GM06990 (cell line): ENCODE measurements at regions not wholly inside any gene's neighbourhood (a gene's known extent, or its start where the extent isn't known, plus 50 kb on each side); places are given as distances from the start of the nearest gene placed in this dataset.

Experiments used
- DNase-seq: peaks from one replicate; pipeline ENCODE4 v3.0.0-alpha.2; 2011; ENCODE audit not compliant: insufficient read length; ENCODE audit errors: extremely low read depth
- H3K27me3 ChIP-seq: replicated peaks from 2 replicates; pipeline ENCODE4 v1.6.0; 2011; ENCODE audit warnings: low read length; ENCODE audit not compliant: control insufficient read depth, insufficient read depth
- H3K36me3 ChIP-seq: 2 replicates; pipeline ENCODE4 v1.5.1; 2011; ENCODE audit warnings: low read length; ENCODE audit not compliant: control insufficient read depth, insufficient read depth
- H3K4me3 ChIP-seq: replicated peaks from 2 replicates; pipeline ENCODE4 v1.5.1; 2011; ENCODE audit warnings: low read depth, mild to moderate bottlenecking, control low read depth, low read length
- TF ChIP-seq, protein P1 (sequence below): IDR thresholded peaks from 2 replicates; pipeline ENCODE4 v1.5.1; 2011; ENCODE audit warnings: low read length, control low read depth, mild to moderate bottlenecking, inconsistent platforms; ENCODE audit not compliant: insufficient read depth, poor library complexity, severe bottlenecking

GRCh38 chr16:26768385-26769010 is 298.2 kb upstream of the C16orf82 start:
- no peak overlapping the region for H3K4me3 ChIP-seq
- DNase-seq, result no peak
- H3K36me3 ChIP-seq, result no peaks in the 10 kb centered on the region
- H3K27me3 ChIP-seq, result no peaks in the 10 kb centered on the region
- TF ChIP-seq, protein P1, sequence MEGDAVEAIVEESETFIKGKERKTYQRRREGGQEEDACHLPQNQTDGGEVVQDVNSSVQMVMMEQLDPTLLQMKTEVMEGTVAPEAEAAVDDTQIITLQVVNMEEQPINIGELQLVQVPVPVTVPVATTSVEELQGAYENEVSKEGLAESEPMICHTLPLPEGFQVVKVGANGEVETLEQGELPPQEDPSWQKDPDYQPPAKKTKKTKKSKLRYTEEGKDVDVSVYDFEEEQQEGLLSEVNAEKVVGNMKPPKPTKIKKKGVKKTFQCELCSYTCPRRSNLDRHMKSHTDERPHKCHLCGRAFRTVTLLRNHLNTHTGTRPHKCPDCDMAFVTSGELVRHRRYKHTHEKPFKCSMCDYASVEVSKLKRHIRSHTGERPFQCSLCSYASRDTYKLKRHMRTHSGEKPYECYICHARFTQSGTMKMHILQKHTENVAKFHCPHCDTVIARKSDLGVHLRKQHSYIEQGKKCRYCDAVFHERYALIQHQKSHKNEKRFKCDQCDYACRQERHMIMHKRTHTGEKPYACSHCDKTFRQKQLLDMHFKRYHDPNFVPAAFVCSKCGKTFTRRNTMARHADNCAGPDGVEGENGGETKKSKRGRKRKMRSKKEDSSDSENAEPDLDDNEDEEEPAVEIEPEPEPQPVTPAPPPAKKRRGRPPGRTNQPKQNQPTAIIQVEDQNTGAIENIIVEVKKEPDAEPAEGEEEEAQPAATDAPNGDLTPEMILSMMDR, result no peak

- TF ChIP-seq, protein P1, result no peak
- Histone ChIP-seq H3K27me3 (no peaks in the 10 kb centered on the region), H3K4me3 (no peak overlapping the region), H3K36me3 (no peaks in the 10 kb centered on the region)
- DNase-seq, result no peak
Measured at GRCh38 chr16:26770547-26770946, 296.2 kb upstream of the C16orf82 start.

GRCh38 chr16:26772503-26772902 is 294.2 kb upstream of the C16orf82 start:
- Histone ChIP-seq H3K27me3 (no peaks in the 10 kb centered on the region), H3K36me3 (no peaks in the 10 kb centered on the region), H3K4me3 (no peak overlapping the region)
- TF ChIP-seq, protein P1, result no peak
- DNase-seq, result no peak

- DNase-seq, result no peak
- Histone ChIP-seq H3K27me3 (no peaks in the 10 kb centered on the region), H3K4me3 (no peak overlapping the region), H3K36me3 (no peaks in the 10 kb centered on the region)
- TF ChIP-seq, protein P1, result no peak
Measured at GRCh38 chr16:26777821-26778220, 288.9 kb upstream of the C16orf82 start.

DNA sequence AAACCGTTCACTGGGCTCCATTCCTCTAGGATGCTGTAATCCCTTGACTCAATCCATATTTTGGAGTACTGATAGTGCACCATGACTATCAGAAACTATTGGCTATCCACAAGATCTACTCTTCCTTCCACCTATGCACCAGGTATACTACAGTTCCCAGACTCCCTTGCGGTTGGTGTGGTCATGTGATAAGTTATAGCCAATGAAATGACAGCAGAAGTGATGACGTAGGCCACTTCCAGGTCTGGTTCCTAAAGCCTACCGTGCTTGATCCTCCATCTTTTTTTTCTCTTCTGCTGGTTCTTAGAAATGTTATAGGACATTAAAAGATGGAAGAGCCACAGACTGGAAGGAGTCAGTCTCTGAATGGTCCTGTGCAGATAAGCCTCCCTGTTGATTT is 278.8 kb upstream of the C16orf82 start:
- DNase-seq, result no peak
- no peak overlapping the region for H3K4me3 ChIP-seq
- TF ChIP-seq, protein P1, result no peak

GRCh38 chr16:26791169-26791568 is 275.6 kb upstream of the C16orf82 start:
- Histone ChIP-seq H3K4me3 (no peak overlapping the region), H3K36me3 (no peaks in the 10 kb centered on the region), H3K27me3 (no peaks in the 10 kb centered on the region)
- TF ChIP-seq, protein P1, result no peak
- no peak for DNase-seq

More for the DNA sequence above, 278.8 kb upstream of the C16orf82 start:
- no peaks in the 10 kb centered on the region for H3K27me3 ChIP-seq
- no peaks in the 10 kb centered on the region for H3K36me3 ChIP-seq
